Esophagus muscularis mucosa (tissue), 4 donors: ENCODE measurements at regions not wholly inside any gene's neighbourhood (a gene's known extent, or its start where the extent isn't known, plus 50 kb on each side); places are given as distances from the start of the nearest gene placed in this dataset.

Experiments
- EP300 ChIP-seq: sonication (generic); formaldehyde crosslinking; IDR thresholded peaks from one replicate; pipeline ENCODE4 v1.6.1; 2017; ENCODE audit warnings: antibody characterized with exemption
- POLR2A ChIP-seq: fragments of 450-650 bp; IDR thresholded peaks from one replicate; pipeline ENCODE4 v1.6.1; 2017; ENCODE audit warnings: antibody characterized with exemption, moderate library complexity, mild to moderate bottlenecking, low read depth
- POLR2AphosphoS5 ChIP-seq, 2 donors: sonication (generic); formaldehyde crosslinking; IDR thresholded peaks; one replicate each; pipeline ENCODE4 v1.6.1; 2017; ENCODE audit warnings: antibody characterized with exemption in 2 of 2
- TF ChIP-seq, protein P1 (sequence below), 3 experiments: fragments of 200-600 bp in 2 of 3; fragments of 450-650 bp in 1 of 3; sonication (generic) in 2 of 3; IDR thresholded peaks; one replicate each; pipeline ENCODE4 v1.5.1; 2017 to 2019; ENCODE audit warnings: antibody characterized with exemption in 3 of 3, mild to moderate bottlenecking in 2 of 3, moderate library complexity in 1 of 3

- TF ChIP-seq, protein P1, sequence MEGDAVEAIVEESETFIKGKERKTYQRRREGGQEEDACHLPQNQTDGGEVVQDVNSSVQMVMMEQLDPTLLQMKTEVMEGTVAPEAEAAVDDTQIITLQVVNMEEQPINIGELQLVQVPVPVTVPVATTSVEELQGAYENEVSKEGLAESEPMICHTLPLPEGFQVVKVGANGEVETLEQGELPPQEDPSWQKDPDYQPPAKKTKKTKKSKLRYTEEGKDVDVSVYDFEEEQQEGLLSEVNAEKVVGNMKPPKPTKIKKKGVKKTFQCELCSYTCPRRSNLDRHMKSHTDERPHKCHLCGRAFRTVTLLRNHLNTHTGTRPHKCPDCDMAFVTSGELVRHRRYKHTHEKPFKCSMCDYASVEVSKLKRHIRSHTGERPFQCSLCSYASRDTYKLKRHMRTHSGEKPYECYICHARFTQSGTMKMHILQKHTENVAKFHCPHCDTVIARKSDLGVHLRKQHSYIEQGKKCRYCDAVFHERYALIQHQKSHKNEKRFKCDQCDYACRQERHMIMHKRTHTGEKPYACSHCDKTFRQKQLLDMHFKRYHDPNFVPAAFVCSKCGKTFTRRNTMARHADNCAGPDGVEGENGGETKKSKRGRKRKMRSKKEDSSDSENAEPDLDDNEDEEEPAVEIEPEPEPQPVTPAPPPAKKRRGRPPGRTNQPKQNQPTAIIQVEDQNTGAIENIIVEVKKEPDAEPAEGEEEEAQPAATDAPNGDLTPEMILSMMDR (IDR thresholded peaks at IDR 0.05), result no peak
- TF ChIP-seq POLR2A, result no peak
- no peak for TF ChIP-seq POLR2AphosphoS5 (IDR thresholded peaks at IDR 0.05)
- no peak for TF ChIP-seq EP300
Measured at GRCh38 chr2:177324797-177325196, 60.3 kb upstream of the NFE2L2 start.
